ENCODE measurements at regions not wholly inside any gene's neighbourhood (a gene's known extent, or its start where the extent isn't known, plus 50 kb on each side); places are given as distances from the start of the nearest gene placed in this dataset.

- no peak for DNase-seq (ENCODE audit: low read depth)
Observed at GRCh38 chr2:205937211-205937610, 148.8 kb downstream of the INO80D start.

GRCh38 chr2:205936446-205936845 is 149.5 kb downstream of the INO80D start:
- no peak for DNase-seq (ENCODE audit: low read depth)

GRCh38 chr2:205934443-205934842 is 151.5 kb downstream of the INO80D start:
- no peak for DNase-seq (ENCODE audit: low read depth)

GRCh38 chr2:205932861-205933260 is 153.1 kb downstream of the INO80D start:
- no peak for DNase-seq (ENCODE audit: low read depth)

- no peak for DNase-seq (ENCODE audit: low read depth)
Observed at GRCh38 chr2:205931388-205931787, 154.6 kb downstream of the INO80D start.

GRCh38 chr2:205930209-205930608 is 155.8 kb downstream of the INO80D start:
- no peak for DNase-seq (ENCODE audit: low read depth)

GRCh38 chr2:205929246-205929942 is 156.6 kb downstream of the INO80D start:
- no peak for DNase-seq (ENCODE audit: low read depth)

- DNase-seq (ENCODE audit: low read depth), result no peak
Observed at GRCh38 chr2:205925373-205926337, 160.3 kb downstream of the INO80D start.

- DNase-seq (ENCODE audit: low read depth), result no peak
Observed at GRCh38 chr2:205924676-205925075, 161.3 kb downstream of the INO80D start.

GRCh38 chr2:205915130-205915524 is 170.8 kb downstream of the INO80D start:
- DNase-seq (ENCODE audit: low read depth), result no peak

- no peak for DNase-seq (ENCODE audit: low read depth)
Observed at GRCh38 chr2:205914213-205915129, 171.5 kb downstream of the INO80D start.

GRCh38 chr2:205913668-205914067 is 172.3 kb downstream of the INO80D start:
- DNase-seq (ENCODE audit: low read depth), result no peak

GRCh38 chr2:205911306-205911705 is 174.7 kb downstream of the INO80D start:
- DNase-seq (ENCODE audit: low read depth), result no peak

- no peak for DNase-seq (ENCODE audit: low read depth)
Observed at GRCh38 chr2:205909184-205909572, 176.8 kb downstream of the INO80D start.

- DNase-seq (ENCODE audit: low read depth), result no peak
Observed at GRCh38 chr2:205908212-205909183, 177.5 kb downstream of the INO80D start.

- no peak for DNase-seq (ENCODE audit: low read depth)
Observed at GRCh38 chr2:205906419-205906818, 179.6 kb downstream of the INO80D start.

- DNase-seq (ENCODE audit: low read depth), result no peak
Observed at GRCh38 chr2:205905576-205905975, 180.4 kb downstream of the INO80D start.

GRCh38 chr2:205904873-205905272 is 181.1 kb downstream of the INO80D start:
- DNase-seq (ENCODE audit: low read depth), result no peak

GRCh38 chr2:205903549-205904129 is 182.3 kb downstream of the INO80D start:
- no peak for DNase-seq (ENCODE audit: low read depth)

- no peak for DNase-seq (ENCODE audit: low read depth)
Observed at GRCh38 chr2:205902900-205903237, 183.1 kb downstream of the INO80D start.
